DMS153 (cell line): ENCODE measurements at regions not wholly inside any gene's neighbourhood (a gene's known extent, or its start where the extent isn't known, plus 50 kb on each side); places are given as distances from the start of the nearest gene placed in this dataset.
"Not testable (repeated sequence)": the region's sequence is repeated elsewhere in the genome, so short reads cannot be mapped to it uniquely, and the experiment has no call there.

Experiments
- DNase-seq: peaks from one replicate; lab custom pipeline; 2025; lab: John Stamatoyannopoulos, UW

DNA sequence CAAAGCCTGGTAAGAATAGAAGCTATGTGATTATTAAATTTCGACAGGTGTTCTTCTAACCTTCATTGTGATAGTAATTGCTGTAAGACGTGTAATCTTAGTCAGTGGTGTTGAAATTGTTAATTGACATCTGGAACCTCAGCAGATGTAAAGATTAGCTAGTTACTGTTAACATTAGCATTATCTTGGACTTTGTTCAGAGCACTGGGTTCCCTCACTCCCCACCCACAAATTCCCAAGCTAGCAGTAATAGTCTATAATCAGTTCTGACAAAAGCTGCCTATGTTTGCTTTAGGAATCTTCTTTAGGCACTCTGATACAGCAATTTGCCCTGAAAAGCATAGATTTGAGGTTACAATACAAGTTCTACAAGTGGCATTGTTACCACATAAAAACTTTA is 233.7 kb downstream of the EN1 start:
- no peak for DNase-seq

DNA sequence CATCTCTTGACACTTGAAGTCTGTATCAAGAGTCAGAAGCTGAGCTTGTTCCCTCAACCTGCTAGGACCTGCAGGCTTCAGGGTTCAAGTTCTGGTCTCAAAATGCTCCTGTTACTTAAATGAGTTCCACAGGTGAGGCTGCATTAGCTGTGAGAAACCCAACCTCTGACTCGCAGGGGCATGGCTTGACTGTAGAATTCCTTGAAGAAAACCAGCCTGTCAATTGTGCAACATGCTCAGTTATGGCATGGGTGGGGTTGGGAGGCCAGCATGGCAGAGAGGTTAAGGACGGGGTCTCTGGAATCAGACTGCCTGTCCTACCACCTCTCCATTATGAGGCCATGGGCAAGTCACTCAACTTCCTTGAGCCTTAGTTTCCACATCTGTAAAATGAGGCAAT is 235.8 kb downstream of the EN1 start:
- DNase-seq, result no peak

DNA sequence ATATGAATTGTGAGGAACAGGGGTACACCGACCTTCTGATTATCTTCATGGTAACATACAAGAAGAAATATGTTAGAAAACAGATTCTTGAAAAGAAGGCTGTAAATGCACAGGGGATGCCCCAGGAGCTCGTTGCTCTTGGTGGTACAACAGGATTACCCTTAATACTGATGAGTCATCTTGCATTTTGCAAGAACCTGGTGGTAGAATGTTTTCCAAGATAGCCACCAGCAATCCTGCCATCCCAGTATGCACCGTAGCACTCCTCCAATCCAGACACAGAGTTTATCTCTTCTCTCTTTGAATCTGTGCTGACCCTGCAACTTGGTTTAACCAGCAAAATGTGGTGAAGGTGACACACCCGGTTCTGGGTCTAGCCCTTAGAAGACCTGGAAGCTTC is 238.3 kb downstream of the EN1 start:
- no peak for DNase-seq

DNA sequence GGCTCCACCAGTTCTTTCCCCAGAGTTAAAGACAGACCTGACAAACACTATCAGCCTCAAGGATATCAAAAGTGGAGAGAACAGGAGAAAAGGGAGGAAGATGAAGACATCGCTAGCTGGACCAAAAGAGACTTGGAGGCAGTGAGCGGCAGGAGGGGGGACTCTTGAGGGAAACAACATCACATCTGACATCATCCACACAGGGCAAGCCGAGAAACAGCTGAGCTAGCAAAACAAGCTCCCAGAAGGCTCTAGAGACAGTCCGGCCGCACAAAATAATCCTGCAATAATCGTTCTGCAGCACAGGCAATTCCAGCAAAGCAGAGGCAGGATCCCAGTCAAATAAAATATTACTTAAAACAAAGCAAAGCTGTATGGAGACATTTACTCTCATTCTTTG is 239.8 kb downstream of the EN1 start:
- no peak for DNase-seq

DNA sequence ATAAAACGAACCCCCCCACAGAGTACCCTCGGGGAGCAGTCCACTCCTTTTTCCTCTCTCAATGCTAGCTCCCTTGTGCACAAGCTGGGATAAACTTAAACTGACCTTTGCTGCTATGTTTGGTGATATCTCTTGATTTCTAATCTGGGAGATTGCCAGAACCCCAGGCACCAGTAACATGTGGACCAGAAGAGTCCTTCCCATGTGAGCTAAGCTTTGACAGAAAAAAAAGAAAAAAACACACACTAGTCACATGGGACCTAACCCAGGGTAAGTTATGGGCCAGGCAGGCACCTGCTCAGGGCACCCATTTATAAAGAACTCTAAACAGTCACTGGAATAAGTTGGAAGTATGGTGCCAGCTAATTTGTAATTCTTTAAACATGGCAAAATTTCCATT is 242.6 kb downstream of the EN1 start:
- DNase-seq, result no peak

DNA sequence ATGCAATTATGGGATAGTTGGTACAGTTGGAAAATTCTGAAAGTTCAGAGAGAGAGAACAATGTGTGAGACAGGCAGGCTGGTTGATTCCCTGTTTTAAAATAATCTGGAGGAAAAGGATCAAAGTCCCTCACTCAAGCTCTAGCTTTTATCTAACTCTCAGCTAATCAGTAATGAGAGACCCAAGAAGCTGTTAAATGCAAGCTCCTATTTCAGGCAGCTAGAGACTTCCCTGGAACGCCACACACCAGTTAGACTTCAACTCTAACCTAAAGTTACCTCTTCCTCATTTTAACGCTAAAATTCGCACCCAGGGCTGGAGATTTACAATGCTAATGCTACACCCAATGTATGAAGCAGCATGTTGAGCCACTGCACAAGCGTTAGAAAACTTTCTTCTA is 243.1 kb downstream of the EN1 start:
- DNase-seq, result no peak

DNA sequence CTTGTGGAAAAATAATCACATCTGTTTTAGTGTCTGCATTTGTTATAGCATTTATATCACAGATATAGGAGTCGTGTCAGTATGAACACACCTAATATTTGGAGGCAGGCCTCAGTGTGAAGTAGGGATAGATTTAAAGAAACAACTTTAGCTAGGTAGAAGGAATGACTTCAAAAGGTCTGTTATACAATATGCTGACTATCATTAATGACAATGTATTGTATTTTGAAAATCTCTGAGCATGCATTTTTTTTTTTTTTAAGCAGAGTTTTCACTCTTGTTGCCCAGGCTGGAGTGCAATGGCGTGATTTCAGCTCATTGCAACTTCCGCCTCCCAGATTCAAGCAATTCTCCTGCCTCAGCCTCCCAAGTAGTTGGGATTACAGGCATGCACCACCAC is 248.3 kb downstream of the EN1 start:
- no peak for DNase-seq

DNA sequence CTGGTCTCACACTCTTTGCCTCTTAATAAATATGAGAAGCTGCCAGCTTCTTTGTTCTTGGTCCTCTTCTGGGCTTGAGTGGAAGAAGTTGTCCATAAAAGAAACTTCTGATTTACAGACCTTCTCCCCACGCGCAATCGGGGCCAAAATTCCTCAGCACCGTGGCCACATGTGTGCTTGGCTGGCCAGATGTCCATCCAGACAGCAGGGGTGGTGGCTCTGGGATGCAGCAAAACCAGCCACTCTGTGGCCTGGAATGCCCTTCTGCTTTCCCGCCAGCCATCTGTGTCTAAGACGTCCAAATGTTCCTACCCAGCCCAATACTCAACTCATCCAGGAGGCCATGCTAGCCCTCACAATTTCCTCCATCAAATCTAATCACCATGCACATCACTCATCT is 250.8 kb downstream of the EN1 start:
- no peak for DNase-seq

DNA sequence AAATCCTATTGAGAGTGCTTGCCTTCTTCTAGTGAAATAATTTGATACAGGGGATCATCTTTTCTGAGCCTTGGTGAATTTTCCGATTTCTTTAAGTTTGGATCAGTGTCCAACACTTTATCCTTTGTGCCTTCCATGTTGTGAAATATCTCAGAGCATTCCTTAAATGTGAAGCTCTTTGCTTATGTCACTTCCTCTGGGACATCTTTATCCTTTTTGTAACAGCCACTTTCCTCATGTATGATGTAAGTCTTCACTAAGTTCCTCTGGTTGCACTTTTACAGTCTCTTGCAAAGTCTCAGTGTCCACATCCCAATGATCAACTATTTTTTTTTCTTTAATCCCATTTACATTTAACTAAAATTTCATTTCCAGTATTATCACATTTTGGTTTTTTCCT is 254.2 kb downstream of the EN1 start:
- DNase-seq, result no peak

DNA sequence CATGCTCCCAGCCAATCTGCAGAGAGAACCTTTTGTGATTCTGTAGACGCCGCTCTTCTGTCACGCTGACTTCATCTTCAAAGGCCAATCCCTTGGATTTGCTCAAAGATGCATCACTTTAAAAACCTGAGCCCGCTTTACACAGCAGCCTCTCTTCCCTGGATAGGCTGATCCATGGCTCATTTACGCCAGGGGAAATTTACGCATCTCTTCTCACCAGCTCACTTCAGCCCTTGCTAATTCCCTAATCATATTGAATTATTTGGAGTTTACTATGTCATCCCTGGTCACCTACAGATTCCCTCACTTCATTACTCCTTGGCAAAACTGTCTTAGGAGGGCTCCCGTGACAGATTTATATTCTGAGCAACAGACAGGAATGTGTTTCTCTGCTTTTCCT is 256.2 kb downstream of the EN1 start:
- DNase-seq, result no peak

DNA sequence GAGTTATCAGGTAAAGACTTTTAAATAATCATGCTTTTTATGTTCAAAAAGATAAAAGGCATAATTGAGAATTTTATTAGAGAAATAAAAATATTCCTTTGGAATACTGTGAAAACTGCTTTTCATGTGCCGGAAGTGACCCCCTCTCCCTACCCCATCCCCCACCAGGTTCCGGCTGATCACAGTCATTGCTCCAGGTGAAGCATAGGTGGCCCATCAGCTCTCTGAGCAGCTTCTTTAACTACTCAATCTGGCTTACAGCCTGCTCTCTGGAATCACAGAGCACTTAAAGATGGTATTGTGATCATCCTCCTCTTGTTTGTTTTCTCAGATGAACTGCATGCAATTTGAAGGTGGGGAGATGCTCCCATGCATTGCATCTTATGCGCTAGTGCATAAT is 257.7 kb downstream of the EN1 start:
- DNase-seq, result no peak

DNA sequence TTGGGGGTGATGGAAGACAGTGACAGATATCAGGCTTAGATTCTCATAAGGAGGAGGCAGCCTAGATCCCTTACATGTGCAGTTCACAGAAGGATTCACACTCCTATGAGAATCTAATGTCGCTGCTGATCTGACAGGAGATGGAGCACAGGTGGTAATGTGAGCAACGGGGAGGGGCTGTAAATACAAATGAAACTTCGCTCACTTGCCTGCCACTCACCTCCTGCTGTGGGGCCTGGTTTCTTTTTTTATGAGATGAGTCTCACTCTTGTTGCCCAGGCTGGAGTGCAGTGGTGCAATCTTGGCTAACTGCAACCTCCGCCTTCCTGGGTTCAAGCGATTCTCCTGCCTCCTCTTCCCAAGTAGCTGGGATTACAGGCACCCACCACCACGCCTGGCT is 258.6 kb downstream of the EN1 start:
- DNase-seq, result no peak

DNA sequence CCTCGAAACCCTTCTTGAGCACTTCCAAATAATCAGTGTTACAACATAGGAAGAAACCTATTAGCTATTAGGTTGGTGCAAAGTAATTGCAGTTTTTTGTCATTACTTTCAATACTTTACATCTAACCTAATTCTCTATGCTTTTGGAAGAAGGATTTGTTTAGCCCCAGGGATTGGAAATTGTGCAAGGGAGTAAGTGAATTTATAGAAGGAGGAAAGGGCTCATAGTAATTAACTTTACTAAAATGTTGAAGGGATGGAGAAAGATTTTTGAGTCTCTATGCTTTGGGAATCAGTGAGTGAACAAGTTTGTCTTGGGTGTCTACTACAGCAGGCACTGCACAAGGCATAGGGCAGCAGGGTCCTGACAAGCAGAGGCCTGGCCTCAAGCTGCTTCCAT is 261.1 kb downstream of the EN1 start:
- no peak for DNase-seq

DNA sequence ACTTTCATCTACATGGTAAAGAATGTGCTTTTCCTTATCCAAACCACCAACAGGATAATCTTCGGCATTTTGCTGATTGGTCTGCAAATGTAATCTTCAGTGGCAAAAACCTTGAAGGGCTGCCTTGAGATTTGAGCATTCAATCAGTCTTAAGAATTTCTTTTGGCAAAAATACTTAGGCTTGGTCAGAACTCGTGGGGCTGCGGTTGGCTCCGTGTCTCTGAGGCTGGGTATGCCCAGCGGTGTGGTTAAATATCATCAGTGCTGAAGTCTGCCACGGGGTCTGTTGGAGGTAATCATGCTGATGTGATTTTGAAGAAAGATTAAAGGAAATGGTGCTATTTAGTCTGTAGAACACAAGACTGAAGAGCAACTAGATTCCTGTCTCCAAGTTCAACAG is 262.6 kb downstream of the EN1 start:
- DNase-seq, result no peak

DNA sequence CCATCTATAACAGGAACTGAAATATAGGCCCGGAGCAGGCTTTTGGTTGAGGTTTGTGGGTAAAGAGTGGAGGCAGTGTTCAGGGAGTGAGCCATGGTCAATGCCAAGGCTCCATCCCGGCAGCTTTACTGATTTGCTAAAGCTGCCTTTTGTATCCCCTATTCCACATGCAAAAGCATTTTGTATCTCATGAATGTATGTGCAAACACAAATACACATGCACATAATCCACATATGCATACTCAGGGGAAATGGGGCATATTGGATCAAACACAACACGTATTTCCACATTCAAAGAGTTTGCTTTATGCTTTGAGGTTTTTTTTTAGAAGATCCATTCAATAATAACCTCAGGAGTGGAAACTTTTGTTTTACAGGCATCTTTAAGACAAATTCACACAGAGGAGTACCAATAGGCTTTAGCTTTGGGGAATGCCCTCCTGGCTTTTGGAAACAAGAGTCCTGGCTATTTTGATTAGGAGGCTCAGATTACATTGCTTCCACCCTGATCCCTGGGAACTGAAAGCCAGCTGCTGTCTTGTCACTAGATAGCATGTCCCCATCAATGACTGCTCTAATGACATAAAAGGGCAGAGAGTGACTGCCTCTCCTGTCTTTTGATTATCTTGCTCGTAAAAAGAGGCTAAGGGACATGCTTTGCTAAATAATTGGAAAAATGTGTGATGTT is 263.2 kb downstream of the EN1 start:
- DNase-seq, result no peak

DNA sequence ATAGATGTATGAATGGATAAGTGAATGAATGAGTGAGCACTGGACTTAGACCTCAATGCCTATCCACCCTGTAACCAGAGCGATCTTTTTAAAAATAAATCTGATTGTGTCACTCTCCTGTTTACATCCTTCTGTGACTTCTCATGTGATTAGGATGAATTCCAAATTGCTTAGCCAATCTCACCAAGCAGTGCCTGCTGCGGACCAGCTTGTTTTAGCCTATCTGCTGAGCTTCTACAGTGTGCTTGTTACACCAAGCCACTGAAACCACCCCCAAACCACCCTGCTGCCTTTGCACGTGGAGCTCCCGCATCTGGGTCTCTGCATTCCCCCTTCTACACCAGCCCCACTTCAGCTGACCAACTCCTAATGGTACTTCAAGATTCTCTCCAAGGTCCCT is 265.4 kb downstream of the EN1 start:
- no peak for DNase-seq

DNA sequence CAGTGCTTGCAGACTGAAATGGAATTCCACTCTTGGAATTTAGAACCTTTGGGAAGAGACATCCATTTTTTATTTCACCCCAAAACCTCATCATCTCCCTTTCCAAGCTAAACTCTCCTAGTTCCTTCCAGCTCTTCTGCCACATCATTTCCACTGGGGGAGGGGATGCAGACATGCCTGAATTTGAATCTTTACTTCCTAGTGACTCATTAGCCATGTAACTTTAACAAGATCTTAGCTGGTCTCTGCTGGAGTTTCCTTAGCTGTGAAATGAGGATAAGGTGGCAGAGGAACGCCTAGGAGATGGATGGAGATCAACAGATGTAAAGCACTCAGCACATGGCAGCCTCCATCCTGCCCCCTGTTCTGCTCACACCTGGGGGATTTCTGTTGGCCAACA is 266.8 kb downstream of the EN1 start:
- no peak for DNase-seq

DNA sequence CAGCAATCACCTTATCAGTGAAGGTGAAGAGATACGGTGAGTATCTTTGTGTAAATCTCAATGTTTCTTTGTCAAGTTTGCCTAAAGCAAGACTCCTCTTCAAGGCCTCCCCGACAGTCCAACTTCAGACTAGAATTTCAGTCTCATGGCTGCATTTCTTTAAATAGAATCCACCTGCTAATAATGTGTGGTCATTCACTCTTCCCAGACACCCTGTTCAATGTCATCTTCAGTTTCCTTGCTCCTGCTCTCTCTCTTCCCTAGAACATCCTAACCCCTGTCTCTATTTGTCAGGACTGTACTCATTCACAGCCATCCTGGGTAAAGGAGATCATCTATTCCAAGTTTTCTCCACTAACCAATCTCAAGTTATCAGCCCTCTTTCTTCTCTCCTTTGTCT is 267.3 kb downstream of the EN1 start:
- no peak for DNase-seq

DNA sequence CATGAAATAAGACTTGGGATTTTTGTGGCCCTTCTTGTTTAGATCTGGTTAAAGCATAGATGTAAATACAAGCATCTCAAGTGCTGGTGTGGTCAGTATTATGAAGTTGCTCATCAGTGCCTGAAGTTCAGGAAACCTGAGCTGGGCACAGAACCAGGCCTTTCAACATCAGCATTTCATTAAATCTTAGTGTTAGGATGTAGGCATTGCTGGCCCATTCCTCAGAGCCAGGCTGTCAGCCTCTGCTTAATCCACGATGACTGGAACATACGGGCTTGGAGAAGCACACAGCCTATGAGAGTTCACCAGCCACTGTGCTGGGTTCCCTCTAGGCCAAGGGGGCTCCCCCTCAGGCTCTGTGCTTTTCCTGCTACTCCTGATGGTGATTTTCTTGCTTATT is 270.2 kb downstream of the EN1 start:
- no peak for DNase-seq

DNA sequence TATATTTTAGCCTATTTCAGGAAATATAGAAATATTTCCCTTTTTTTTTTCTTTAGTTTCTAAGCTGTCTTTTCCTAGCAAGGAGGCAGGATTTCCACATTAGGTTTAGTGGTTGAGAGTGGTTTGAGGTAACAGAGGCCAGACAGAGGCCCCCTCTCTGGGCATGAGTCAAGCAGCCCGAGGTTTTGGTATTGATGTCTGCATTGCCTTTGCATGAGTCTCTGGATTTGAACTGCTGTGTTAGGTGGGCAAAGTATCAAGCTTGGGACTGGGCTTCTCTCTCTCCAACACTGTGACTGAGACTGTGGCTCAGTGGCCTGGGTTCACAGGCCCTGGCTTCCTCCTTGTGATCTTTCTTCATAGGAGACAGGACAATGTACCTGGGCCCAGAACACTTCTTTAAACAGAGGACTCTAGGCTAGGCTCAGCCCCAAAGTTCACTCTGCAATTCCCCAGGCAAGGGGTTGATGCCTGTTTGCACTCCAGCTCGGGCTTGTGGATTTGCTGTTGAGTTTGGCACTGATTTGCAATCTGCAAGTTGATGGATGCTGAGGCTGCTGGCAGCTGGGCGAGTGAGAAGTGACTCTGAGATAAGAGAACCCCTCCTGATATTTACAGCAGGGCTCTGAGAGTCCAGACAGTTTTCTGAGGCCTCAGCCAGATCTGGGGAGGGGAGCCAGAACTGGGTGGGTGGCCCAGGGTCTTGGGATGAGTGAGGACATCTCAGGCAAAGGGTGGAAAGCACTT is 271.2 kb downstream of the EN1 start:
- no peak for DNase-seq

DNA sequence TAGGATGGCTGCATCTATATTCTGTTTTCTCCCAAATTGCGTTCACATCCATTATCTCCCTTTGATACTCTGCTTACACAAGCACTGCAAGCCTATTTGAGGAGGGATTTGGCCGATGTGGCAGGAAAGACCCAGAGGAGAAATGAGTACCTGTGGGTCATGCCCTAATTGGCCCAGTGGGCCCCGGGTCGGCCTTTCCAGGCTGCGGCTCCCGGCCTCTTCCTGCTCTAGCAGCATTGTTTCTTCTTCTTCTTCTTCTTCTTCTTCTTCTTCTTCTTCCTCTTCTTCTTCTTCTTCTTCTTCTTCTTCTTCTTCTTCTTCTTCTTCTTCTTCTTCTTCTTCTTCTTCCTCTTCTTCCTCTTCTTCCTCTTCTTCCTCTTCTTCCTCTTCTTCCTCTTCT is 275.1 kb downstream of the EN1 start:
- DNase-seq, result not testable (repeated sequence)

DNA sequence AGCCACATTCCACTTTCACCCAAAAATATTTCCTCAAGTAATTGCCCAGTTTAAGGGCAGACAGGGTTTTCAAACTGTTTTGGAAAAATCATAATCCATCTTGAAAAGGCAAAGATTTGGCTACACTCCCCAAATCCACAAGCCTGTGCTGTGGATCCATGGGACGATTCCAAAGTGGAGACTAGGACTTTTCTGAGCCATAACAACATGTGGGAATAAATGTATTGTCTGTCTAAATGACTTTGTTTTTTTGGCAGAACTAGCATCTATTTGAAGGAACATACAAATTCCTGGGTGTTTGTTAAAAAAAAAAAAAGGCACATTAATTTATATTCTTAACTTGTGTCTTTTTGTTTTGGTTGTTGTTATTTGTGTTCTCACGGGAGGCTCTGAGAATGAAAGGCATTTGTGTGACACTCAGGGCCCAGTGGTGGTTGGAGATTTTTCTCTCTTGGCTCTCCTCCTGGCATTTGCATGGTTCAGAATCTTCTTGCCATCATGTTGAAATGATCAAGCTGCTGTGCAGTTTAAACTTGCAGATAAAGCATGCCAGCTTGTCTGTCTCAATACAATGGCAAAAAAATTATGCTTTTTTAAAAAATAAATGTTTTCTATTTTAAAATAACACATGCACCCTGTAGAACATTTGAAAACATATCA is 277.4 kb downstream of the EN1 start:
- DNase-seq, result no peak

DNA sequence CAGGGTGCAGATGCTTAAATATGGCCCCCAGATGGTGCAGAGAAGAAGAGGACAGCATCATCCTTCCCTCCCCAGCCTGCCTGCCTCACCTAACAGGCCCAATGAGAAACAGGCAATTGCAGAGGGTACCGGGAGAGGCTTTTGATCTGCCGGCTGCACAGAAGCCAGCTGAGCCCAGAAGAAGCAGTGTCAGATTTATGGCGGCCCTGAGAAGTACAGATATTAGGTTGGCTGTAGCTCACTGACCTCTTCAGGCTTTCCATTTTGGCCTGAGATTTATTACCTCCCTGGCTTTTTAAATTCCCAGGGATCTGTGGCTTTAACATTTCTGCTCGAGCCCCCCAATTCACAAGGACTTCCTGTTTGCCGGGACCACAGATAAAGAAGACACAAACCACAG is 278.7 kb downstream of the EN1 start:
- DNase-seq, result no peak
